SH-SY5Y (cell line): ENCODE measurements at regions not wholly inside any gene's neighbourhood (a gene's known extent, or its start where the extent isn't known, plus 50 kb on each side); places are given as distances from the start of the nearest gene placed in this dataset.

Experiments
- GATA2 ChIP-seq: IDR thresholded peaks from 2 replicates; pipeline ENCODE4 v1.6.1; 2011; ENCODE audit warnings: mild to moderate bottlenecking, low read depth, low read length
- GATA3 ChIP-seq: IDR thresholded peaks from 2 replicates; pipeline ENCODE4 v1.6.1; 2011; ENCODE audit warnings: low read depth, mild to moderate bottlenecking, low read length, moderate library complexity

- TF ChIP-seq GATA3 = no peak
- no peak for TF ChIP-seq GATA2
Observed at GRCh38 chr5:116908537-116908936, 333.9 kb upstream of the SEMA6A start.
